HepG2 (cell line): ENCODE measurements at regions not wholly inside any gene's neighbourhood (a gene's known extent, or its start where the extent isn't known, plus 50 kb on each side); places are given as distances from the start of the nearest gene placed in this dataset.

ENCODE experiments used
- ATAC-seq: fragments of 200-7000 bp; cut with Tn5 transposase; 3 replicates; pipeline ENCODE4 v1.9.1; 2020; ENCODE audit warnings: mild to moderate bottlenecking, moderate library complexity
- BruUV-seq: library from RNA; stranded (reverse); fragments of 400-500 nt; replicated peaks from 2 replicates; lab custom pipeline; 2021; lab: Mats Ljungman, UMichigan
- CTCF ChIA-PET: fragments of 300-600 bp; formaldehyde crosslinking; extraction: SDS; loops from one replicate; lab custom pipeline; 2021; ENCODE audit warnings: low total read pairs, inconsistent platforms, low intra/inter-chr PET ratio; lab: Yijun Ruan, JAX
- POLR2A ChIA-PET: fragments of 350-600 bp; sonication (Branson Sonifier 250); formaldehyde crosslinking; loops from one replicate; lab custom pipeline; 2020; ENCODE audit warnings: antibody characterized with exemption, inconsistent platforms; lab: Yijun Ruan, JAX
- DNase-seq: peaks from one replicate; pipeline ENCODE4 v3.0.0-alpha.2; 2015; ENCODE audit warnings: low spot score
- FAIRE-seq: peaks from 3 replicates; lab custom pipeline; 2011; peaks lifted over from hg19 to GRCh38; lab: Jason Lieb, UNC
- H2AFZ ChIP-seq: one replicate; pipeline ENCODE4 v1.6.1; 2011; ENCODE audit warnings: low read length, inconsistent platforms
- H3K27ac ChIP-seq: fragments of 300-600 bp; 3 replicates; pipeline ENCODE4 v1.8.0; 2011; ENCODE audit warnings: mixed run types, mild to moderate bottlenecking, mixed read lengths, low read length, inconsistent platforms; ENCODE audit not compliant: insufficient read depth; ENCODE audit errors: extremely low read length
- H3K27me3 ChIP-seq, 2 experiments: fragments of 200-600 bp in 1 of 2; 2 replicates in 1 of 2; 3 replicates in 1 of 2; pipeline versions ENCODE4 v1.6.0 to v1.8.0; 2011; ENCODE audit warnings: low read length in 2 of 2, mild to moderate bottlenecking in 2 of 2, moderate library complexity in 2 of 2, inconsistent platforms in 1 of 2; ENCODE audit not compliant: insufficient read depth in 2 of 2, control insufficient read depth in 1 of 2
- H3K36me3 ChIP-seq, 2 experiments: fragments of 200-600 bp in 1 of 2; replicated peaks in 1 of 2; 2 replicates in 1 of 2; 3 replicates in 1 of 2; pipeline versions ENCODE4 v1.5.1 to v1.8.0; 2011; ENCODE audit warnings: low read length in 2 of 2, inconsistent platforms in 1 of 2; ENCODE audit not compliant: insufficient read depth in 2 of 2, control insufficient read depth in 1 of 2
- H3K4me1 ChIP-seq: 2 replicates; pipeline ENCODE4 v1.5.1; 2012; ENCODE audit warnings: low read length, inconsistent platforms; ENCODE audit not compliant: insufficient read depth
- H3K4me2 ChIP-seq: 2 replicates; pipeline ENCODE4 v1.6.0; 2011; ENCODE audit warnings: low read depth, low read length, inconsistent platforms
- H3K4me3 ChIP-seq, 3 experiments: fragments of 200-600 bp in 1 of 3; sonication (generic), shearing (Covaris generic) in 1 of 3; replicated peaks in 1 of 3; 2 replicates each; pipeline ENCODE4 v1.5.1; 2011 to 2016; ENCODE audit warnings: low read length in 3 of 3, inconsistent platforms in 2 of 3, low read depth in 2 of 3, mild to moderate bottlenecking in 2 of 3, control low read depth in 1 of 3, mixed read lengths in 1 of 3; ENCODE audit not compliant: insufficient read depth in 1 of 3
- H3K79me2 ChIP-seq: one replicate; pipeline ENCODE4 v1.6.1; 2011; ENCODE audit warnings: low read length, inconsistent platforms; ENCODE audit not compliant: insufficient read depth
- H3K9ac ChIP-seq: 2 replicates; pipeline ENCODE4 v1.6.0; 2011; ENCODE audit warnings: mild to moderate bottlenecking, low read depth, low read length, inconsistent platforms; ENCODE audit not compliant: insufficient read depth
- H3K9me3 ChIP-seq: 2 replicates; pipeline ENCODE4 v1.5.1; 2012; ENCODE audit warnings: mild to moderate bottlenecking, low read length
- H4K20me1 ChIP-seq: 2 replicates; pipeline ENCODE4 v1.6.0; 2011; ENCODE audit warnings: inconsistent platforms, mild to moderate bottlenecking, low read length, moderate library complexity; ENCODE audit not compliant: insufficient read depth
- BCLAF1 ChIP-seq: fragments of 450-650 bp; IDR thresholded peaks from 2 replicates; pipeline ENCODE4 v1.6.1; 2017; ENCODE audit warnings: mild to moderate bottlenecking
- CENPX ChIP-seq: sonication (generic); formaldehyde crosslinking; IDR thresholded peaks from 2 replicates; pipeline ENCODE4 v1.9.0; 2021; ENCODE audit warnings: mild to moderate bottlenecking, missing genetic modification reagents, moderate library complexity
- E2F1 ChIP-seq: sonication (generic); formaldehyde crosslinking; IDR thresholded peaks from 2 replicates; pipeline ENCODE4 v1.5.0; 2020; ENCODE audit warnings: missing genetic modification reagents
- EHMT2 ChIP-seq: fragments of 200-600 bp; sonication (generic); IDR thresholded peaks from 2 replicates; pipeline ENCODE4 v1.7.0; 2017; ENCODE audit warnings: antibody characterized with exemption, low read depth, low read length, borderline replicate concordance
- EP300 ChIP-seq, 3 experiments: sonication (generic) in 1 of 3; formaldehyde crosslinking in 1 of 3; IDR thresholded peaks; 2 replicates each; pipeline versions ENCODE4 v1.5.1 to v1.6.1; 2011 to 2020; ENCODE audit warnings: low read depth in 2 of 3, low read length in 2 of 3, borderline replicate concordance in 1 of 3, improper control_type of control experiment in 1 of 3, mild to moderate bottlenecking in 1 of 3, missing genetic modification reagents in 1 of 3, moderate library complexity in 1 of 3
- GRHL1 ChIP-seq: sonication (generic); formaldehyde crosslinking; conservative IDR thresholded peaks from 2 replicates; pipeline ENCODE4 v1.8.0; 2022; ENCODE audit warnings: missing genetic modification reagents
- NCOA5 ChIP-seq: sonication (generic); formaldehyde crosslinking; IDR thresholded peaks from 2 replicates; pipeline ENCODE4 v1.4.0; 2020; ENCODE audit warnings: missing genetic modification reagents
- REL ChIP-seq: sonication (generic); formaldehyde crosslinking; conservative IDR thresholded peaks from 2 replicates; pipeline ENCODE4 v1.8.0; 2022; ENCODE audit warnings: mild to moderate bottlenecking, missing genetic modification reagents, moderate library complexity
- SSRP1 ChIP-seq: IDR thresholded peaks from 2 replicates; pipeline ENCODE4 v1.6.1; 2016; ENCODE audit warnings: control low read depth
- TFDP2 ChIP-seq: sonication (generic); formaldehyde crosslinking; IDR thresholded peaks from 2 replicates; pipeline ENCODE4 v1.4.0; 2020; ENCODE audit warnings: missing genetic modification reagents
- ZBTB38 ChIP-seq: sonication (generic); formaldehyde crosslinking; IDR thresholded peaks from 2 replicates; pipeline ENCODE4 v1.5.1; 2020; ENCODE audit warnings: mild to moderate bottlenecking, missing genetic modification reagents
- ZMYM4 ChIP-seq: sonication (generic); formaldehyde crosslinking; IDR thresholded peaks from 2 replicates; pipeline ENCODE4 v1.8.1; 2023; ENCODE audit warnings: mild to moderate bottlenecking, missing genetic modification reagents
- ZNF484 ChIP-seq: sonication (generic); formaldehyde crosslinking; IDR thresholded peaks from 2 replicates; pipeline ENCODE4 v1.5.1; 2020; ENCODE audit warnings: mild to moderate bottlenecking, low read depth, missing genetic modification reagents, borderline replicate concordance
- ZNF629 ChIP-seq: sonication (generic); formaldehyde crosslinking; conservative IDR thresholded peaks from 2 replicates; pipeline ENCODE4 v1.5.0; 2020; ENCODE audit warnings: missing genetic modification reagents
- ZNF674 ChIP-seq: sonication (generic); formaldehyde crosslinking; IDR thresholded peaks from 2 replicates; pipeline ENCODE4 v1.5.0; 2020; ENCODE audit warnings: low read depth, mild to moderate bottlenecking, missing genetic modification reagents
- WGBS: methylation state at CpG from one replicate; pipeline ENCODE4 v1.1.6; 2017; ENCODE audit warnings: low lambda C conversion rate; 5-methylcytosine and 5-hydroxymethylcytosine counted together
- in situ Hi-C: cut with HindIII; loops from 2 replicates; pipeline ENCODE4 v1.10.0; 2017; ENCODE audit warnings: low pct_unique_long_range_greater_than_20kb; ENCODE audit not compliant: extremely low pct_ligation_motif_present
- intact Hi-C: fragments of 100-400 bp; cut with micrococcal nuclease; formaldehyde crosslinking; loops from one replicate; pipeline ENCODE4 v1.10.0; 2022; ENCODE audit not compliant: unreplicated experiment

GRCh38 chr7:121603886-121604285 lies 207.8 kb upstream of the FAM3C start:
- intact Hi-C loops: no loop called here
- ChIA-PET CTCF (no interaction called here), POLR2A (no interaction called here)
- WGBS: 21% methylated on average over 2 of the region's 2 CpGs
- H3K9me3 ChIP-seq: no peaks in the 10 kb centered on the region
- no peak overlapping the region for H2AFZ ChIP-seq
- H3K27ac ChIP-seq: no peak overlapping the region
- ATAC-seq (no peak), DNase-seq (no peak), FAIRE-seq (no peak)
- in situ Hi-C loops: loop anchor here (10.0 kb wide), 1 partner anchor 391 kb away; no protein-coding TSS in a partner anchor
- no peaks in the 10 kb centered on the region for H3K36me3 ChIP-seq
- H3K4me3 ChIP-seq: no peak overlapping the region
- no peak overlapping the region for H3K9ac ChIP-seq
- no peaks in the 10 kb centered on the region for H3K27me3 ChIP-seq
- H4K20me1 ChIP-seq: no peaks in the 10 kb centered on the region
- H3K4me1 ChIP-seq: peaks cover 14% of the 10 kb centered on the region; the same call in 1 of the 2 replicates
- no peaks in the 10 kb centered on the region for H3K79me2 ChIP-seq
- H3K4me2 ChIP-seq: no peak overlapping the region
- no TSS peak for BruUV-seq
- no peak for TF ChIP-seq ZNF484 (CRISPR knock-in tag)
- TF ChIP-seq ZNF674 (CRISPR knock-in tag): no peak
- TF ChIP-seq EHMT2: no peak
- no peak for TF ChIP-seq REL (CRISPR knock-in tag)
- TF ChIP-seq BCLAF1: no peak
- TF ChIP-seq E2F1 (CRISPR knock-in tag): no peak
- no peak for TF ChIP-seq ZMYM4 (CRISPR knock-in tag)
- no peak for TF ChIP-seq ZNF629 (CRISPR knock-in tag)
- TF ChIP-seq SSRP1 (CRISPR knock-in tag): no peak
- no peak for TF ChIP-seq NCOA5 (CRISPR knock-in tag)
- no peak for TF ChIP-seq GRHL1 (CRISPR knock-in tag)
- no peak for TF ChIP-seq TFDP2 (CRISPR knock-in tag)
- TF ChIP-seq ZBTB38 (CRISPR knock-in tag): no peak
- no peak for TF ChIP-seq EP300 (IDR thresholded peaks at IDR 0.05; ENCODE audit: low read depth in 2 of 2, low read length in 2 of 2)
- TF ChIP-seq EP300 (CRISPR knock-in tag; IDR thresholded peaks at IDR 0.05; ENCODE audit: borderline replicate concordance): no peak
- no peak for TF ChIP-seq CENPX (CRISPR knock-in tag)
